OCI-LY1 (cell line): ENCODE measurements at regions not wholly inside any gene's neighbourhood (a gene's known extent, or its start where the extent isn't known, plus 50 kb on each side); places are given as distances from the start of the nearest gene placed in this dataset.

Experiments used
- H2AFZ ChIP-seq: fragments of 200-600 bp; sonication (generic), shearing (Covaris generic); 2 replicates; pipeline ENCODE4 v1.6.0; 2014; ENCODE audit warnings: antibody characterized with exemption, mild to moderate bottlenecking, low read length
- H3F3A ChIP-seq: fragments of 200-600 bp; sonication (generic), shearing (Covaris generic); 2 replicates; pipeline ENCODE4 v1.6.0; 2014; ENCODE audit warnings: mild to moderate bottlenecking, antibody characterized with exemption, low read length, moderate library complexity; ENCODE audit not compliant: insufficient read depth
- H3K27ac ChIP-seq: fragments of 200-600 bp; sonication (generic); 2 replicates; pipeline ENCODE4 v1.5.1; 2014; ENCODE audit warnings: low read length, mixed run types, mild to moderate bottlenecking, low read depth; ENCODE audit not compliant: poor library complexity, severe bottlenecking
- H3K27me3 ChIP-seq: fragments of 200-600 bp; sonication (generic); 2 replicates; pipeline ENCODE4 v1.6.0; 2014; ENCODE audit warnings: antibody characterized with exemption, mild to moderate bottlenecking, low read length, moderate library complexity; ENCODE audit not compliant: insufficient read depth
- H3K36me3 ChIP-seq: fragments of 200-600 bp; sonication (generic); 2 replicates; pipeline ENCODE4 v1.6.1; 2014; ENCODE audit warnings: mild to moderate bottlenecking, antibody characterized with exemption, low read length, moderate library complexity, mixed read lengths; ENCODE audit not compliant: insufficient read depth
- H3K4me1 ChIP-seq: fragments of 200-600 bp; sonication (generic); 2 replicates; pipeline ENCODE4 v1.5.1; 2014; ENCODE audit warnings: mild to moderate bottlenecking, low read length, moderate library complexity; ENCODE audit not compliant: insufficient read depth, severe bottlenecking
- H3K4me2 ChIP-seq: fragments of 200-600 bp; sonication (generic), shearing (Covaris generic); 2 replicates; pipeline ENCODE4 v1.6.1; 2014; ENCODE audit warnings: low read length
- H3K4me3 ChIP-seq: fragments of 200-600 bp; sonication (generic); 2 replicates; pipeline ENCODE4 v1.5.1; 2014; ENCODE audit warnings: low read length, low read depth, mild to moderate bottlenecking, mixed read lengths; ENCODE audit not compliant: poor library complexity, severe bottlenecking
- H3K79me2 ChIP-seq: fragments of 200-600 bp; shearing (Covaris generic); 2 replicates; pipeline ENCODE4 v1.6.1; 2016; ENCODE audit warnings: mixed run types, low read length, mixed read lengths; ENCODE audit not compliant: insufficient read depth
- H3K9ac ChIP-seq: fragments of 200-600 bp; sonication (generic), shearing (Covaris generic); 2 replicates; pipeline ENCODE4 v1.6.1; 2014; ENCODE audit warnings: mild to moderate bottlenecking, low read length, mixed read lengths
- H3K9me2 ChIP-seq: fragments of 200-600 bp; sonication (generic), shearing (Covaris generic); 2 replicates; pipeline ENCODE4 v1.6.1; 2014; ENCODE audit warnings: low read depth, mild to moderate bottlenecking, low read length, mixed read lengths
- H3K9me3 ChIP-seq: fragments of 200-600 bp; shearing (Covaris generic); 2 replicates; pipeline ENCODE4 v1.6.1; 2014; ENCODE audit warnings: low read length, mixed read lengths
- H4K20me1 ChIP-seq: fragments of 200-600 bp; sonication (generic), shearing (Covaris generic); 2 replicates; pipeline ENCODE4 v1.6.0; 2016; ENCODE audit warnings: mild to moderate bottlenecking, low read length; ENCODE audit not compliant: insufficient read depth
- CTCF ChIP-seq: fragments of 200-600 bp; sonication (generic), shearing (Covaris generic); IDR thresholded peaks from 2 replicates; pipeline ENCODE4 v1.5.1; 2017; ENCODE audit warnings: mild to moderate bottlenecking, antibody characterized with exemption, low read length, moderate library complexity, mixed read lengths
- EZH2 ChIP-seq: fragments of 200-600 bp; sonication (generic), shearing (Covaris generic); IDR thresholded peaks from 2 replicates; pipeline ENCODE4 v1.8.0; 2017; ENCODE audit warnings: borderline replicate concordance, mixed run types, mild to moderate bottlenecking, antibody characterized with exemption, low read length, moderate library complexity, mixed read lengths

- Histone ChIP-seq H3K4me1 (peaks cover under 1% of the 10 kb centered on the region), H3K27me3 (no peaks in the 10 kb centered on the region), H3K4me2 (no peak overlapping the region), H4K20me1 (no peaks in the 10 kb centered on the region), H3K9me3 (no peaks in the 10 kb centered on the region), H3K4me3 (no peak overlapping the region), H3F3A (no peaks in the 10 kb centered on the region), H3K9me2 (no peaks in the 10 kb centered on the region), H3K27ac (no peak overlapping the region), H3K79me2 (no peaks in the 10 kb centered on the region), H3K9ac (no peak overlapping the region), H3K36me3 (no peaks in the 10 kb centered on the region), H2AFZ (no peak overlapping the region)
- no peak for TF ChIP-seq CTCF
- no peak for TF ChIP-seq EZH2
These were observed 107.1 kb upstream of the UQCRFS1 start for GRCh38 chr19:29320086-29320485.

GRCh38 chr19:29320618-29321017, 107.7 kb upstream of the UQCRFS1 start:
- Histone ChIP-seq H3K27me3 (no peaks in the 10 kb centered on the region; the same call in 1 of the 2 replicates), H3K4me2 (no peak overlapping the region), H4K20me1 (no peaks in the 10 kb centered on the region), H3K9ac (no peak overlapping the region), H3K4me3 (no peak overlapping the region), H2AFZ (no peak overlapping the region), H3K27ac (no peak overlapping the region), H3K9me2 (no peaks in the 10 kb centered on the region), H3K9me3 (no peaks in the 10 kb centered on the region), H3K79me2 (no peaks in the 10 kb centered on the region), H3K36me3 (no peaks in the 10 kb centered on the region), H3F3A (no peaks in the 10 kb centered on the region), H3K4me1 (peaks cover 5% of the 10 kb centered on the region)
- TF ChIP-seq CTCF (no peak), EZH2 (no peak)

GRCh38 chr19:29321116-29321515, 108.2 kb upstream of the UQCRFS1 start:
- Histone ChIP-seq H3K9ac (no peak overlapping the region), H3K4me2 (no peak overlapping the region), H3K79me2 (no peaks in the 10 kb centered on the region), H3F3A (no peaks in the 10 kb centered on the region), H3K4me1 (peaks cover 5% of the 10 kb centered on the region), H3K4me3 (no peak overlapping the region), H3K27ac (no peak overlapping the region), H3K9me2 (no peaks in the 10 kb centered on the region), H3K36me3 (no peaks in the 10 kb centered on the region), H3K9me3 (no peaks in the 10 kb centered on the region), H3K27me3 (no peaks in the 10 kb centered on the region; the same call in 1 of the 2 replicates), H2AFZ (no peak overlapping the region), H4K20me1 (no peaks in the 10 kb centered on the region)
- TF ChIP-seq EZH2 (no peak), CTCF (no peak)
